H1 (cell line): ENCODE measurements at regions not wholly inside any gene's neighbourhood (a gene's known extent, or its start where the extent isn't known, plus 50 kb on each side); places are given as distances from the start of the nearest gene placed in this dataset.

Source experiments
- CTCF ChIA-PET: fragments of 300-600 bp; sonication (Branson Sonifier 250); formaldehyde crosslinking; loops from one replicate; lab custom pipeline; 2021; ENCODE audit not compliant: partially characterized antibody; lab: Charles Lee
- POLR2A ChIA-PET: fragments of 300-600 bp; sonication (Branson Sonifier 250); formaldehyde crosslinking; loops from one replicate; lab custom pipeline; 2021; ENCODE audit warnings: inconsistent platforms; ENCODE audit not compliant: partially characterized antibody; lab: Charles Lee
- DNase-seq, 2 experiments: peaks; one replicate each; pipeline versions ENCODE4 v3.0.0 to v3.0.0-alpha.2; 2010 to 2022; ENCODE audit warnings: low spot score in 2 of 2, low read depth in 1 of 2, mixed read lengths in 1 of 2
- FAIRE-seq: peaks from 2 replicates; lab custom pipeline; 2011; peaks lifted over from hg19 to GRCh38; lab: Jason Lieb, UNC
- H2AFZ ChIP-seq: 2 replicates; pipeline ENCODE4 v1.8.1; 2012; ENCODE audit warnings: low read length, inconsistent platforms
- H2AK5ac ChIP-seq: 2 replicates; pipeline ENCODE4 v1.6.1; 2013; ENCODE audit warnings: low read depth, low read length
- H2BK120ac ChIP-seq: replicated peaks from 2 replicates; pipeline ENCODE3; 2013; ENCODE audit warnings: low read depth, low read length, inconsistent platforms
- H2BK12ac ChIP-seq: 2 replicates; pipeline ENCODE4 v1.6.1; 2013; ENCODE audit warnings: low read depth, low read length
- H2BK15ac ChIP-seq: 2 replicates; pipeline ENCODE4 v1.6.1; 2013; ENCODE audit warnings: low read length
- H2BK20ac ChIP-seq: 2 replicates; pipeline ENCODE4 v1.6.1; 2013; ENCODE audit warnings: low read length
- H2BK5ac ChIP-seq: 2 replicates; pipeline ENCODE4 v1.6.1; 2013; ENCODE audit warnings: low read depth, low read length
- H3K14ac ChIP-seq: 2 replicates; pipeline ENCODE4 v1.6.1; 2013; ENCODE audit warnings: inconsistent platforms; ENCODE audit not compliant: insufficient read length
- H3K18ac ChIP-seq: 2 replicates; pipeline ENCODE4 v1.6.1; 2013; ENCODE audit warnings: low read length; ENCODE audit errors: extremely low read depth
- H3K23ac ChIP-seq: 2 replicates; pipeline ENCODE4 v1.6.1; 2013; ENCODE audit warnings: inconsistent platforms; ENCODE audit not compliant: insufficient read length
- H3K23me2 ChIP-seq: 2 replicates; pipeline ENCODE4 v1.6.1; 2013; ENCODE audit warnings: low read depth, low read length
- H3K27ac ChIP-seq: 2 replicates; pipeline ENCODE4 v1.6.1; 2011; ENCODE audit warnings: low read depth, low read length, inconsistent platforms
- H3K27me3 ChIP-seq, 4 experiments: replicated peaks in 1 of 4; 1 replicate in 1 of 4; 2 replicates in 3 of 4; pipeline versions ENCODE4 v1.6.1 to v1.8.1; 2011 to 2013; ENCODE audit warnings: low read length in 3 of 4, mild to moderate bottlenecking in 3 of 4, inconsistent platforms in 2 of 4, mixed read lengths in 2 of 4, moderate library complexity in 1 of 4; ENCODE audit not compliant: control insufficient read depth in 3 of 4, insufficient read depth in 3 of 4; ENCODE audit errors: extremely low read depth in 1 of 4
- H3K36me3 ChIP-seq, 4 experiments: 2 replicates each; pipeline versions ENCODE4 v1.6.1 to v1.8.1; 2011 to 2013; ENCODE audit warnings: mild to moderate bottlenecking in 4 of 4, low read length in 3 of 4, moderate library complexity in 2 of 4, control low read depth in 1 of 4, inconsistent platforms in 1 of 4; ENCODE audit not compliant: insufficient read depth in 4 of 4, control insufficient read depth in 2 of 4
- H3K4ac ChIP-seq: replicated peaks from 2 replicates; pipeline ENCODE3; 2013; ENCODE audit warnings: low read length, low read depth, mixed read lengths, inconsistent platforms; ENCODE audit not compliant: insufficient read length
- H3K4me1 ChIP-seq, 4 experiments: replicated peaks in 1 of 4; 1 replicate in 1 of 4; 2 replicates in 3 of 4; pipeline versions ENCODE4 v1.6.1 to v1.8.1; 2011 to 2013; ENCODE audit warnings: low read length in 3 of 4, inconsistent platforms in 2 of 4, mixed read lengths in 1 of 4; ENCODE audit not compliant: insufficient read depth in 4 of 4, control insufficient read depth in 3 of 4
- H3K4me2 ChIP-seq, 2 experiments: 2 replicates each; pipeline versions ENCODE4 v1.6.1 to v1.8.1; 2011 to 2013; ENCODE audit warnings: low read depth in 2 of 2, low read length in 2 of 2, control low read depth in 1 of 2, inconsistent platforms in 1 of 2, mild to moderate bottlenecking in 1 of 2; ENCODE audit not compliant: insufficient read depth in 1 of 2
- H3K4me3 ChIP-seq, 4 experiments: fragments of 200-600, 300-600 bp in 1 of 4; sonication (generic), shearing (Covaris generic), sonication (Bioruptor Twin) in 1 of 4; 2 replicates each; pipeline versions ENCODE4 v1.5.1 to v1.8.1; 2011 to 2016; ENCODE audit warnings: low read length in 4 of 4, low read depth in 3 of 4, control low read depth in 2 of 4, inconsistent platforms in 2 of 4, mild to moderate bottlenecking in 2 of 4, mixed read lengths in 1 of 4, moderate library complexity in 1 of 4; ENCODE audit not compliant: insufficient read depth in 2 of 4; ENCODE audit errors: extremely low read depth in 1 of 4
- H3K56ac ChIP-seq: replicated peaks from 2 replicates; pipeline ENCODE3; 2013; ENCODE audit warnings: low read depth, mild to moderate bottlenecking, mixed read lengths, low read length, inconsistent platforms; ENCODE audit not compliant: insufficient read length
- H3K79me1 ChIP-seq: 2 replicates; pipeline ENCODE4 v1.6.1; 2013; ENCODE audit warnings: low read depth, low read length, control low read depth
- H3K79me2 ChIP-seq, 2 experiments: 2 replicates each; pipeline versions ENCODE4 v1.6.1 to v1.8.1; 2012 to 2013; ENCODE audit warnings: low read length in 2 of 2, mild to moderate bottlenecking in 2 of 2, inconsistent platforms in 1 of 2; ENCODE audit not compliant: insufficient read depth in 2 of 2, control insufficient read depth in 1 of 2
- H3K9ac ChIP-seq, 4 experiments: replicated peaks in 1 of 4; 1 replicate in 1 of 4; 2 replicates in 3 of 4; pipeline versions ENCODE4 v1.6.1 to v1.8.1; 2011 to 2013; ENCODE audit warnings: low read depth in 3 of 4, low read length in 3 of 4, control low read depth in 2 of 4, mild to moderate bottlenecking in 2 of 4, moderate library complexity in 2 of 4, inconsistent platforms in 1 of 4; ENCODE audit errors: extremely low read depth in 1 of 4
- H3K9me3 ChIP-seq, 2 experiments: 2 replicates each; pipeline versions ENCODE4 v1.6.1 to v1.8.1; 2012 to 2013; ENCODE audit warnings: mild to moderate bottlenecking in 2 of 2, moderate library complexity in 2 of 2, control low read depth in 1 of 2, inconsistent platforms in 1 of 2, low read depth in 1 of 2, low read length in 1 of 2, mixed read lengths in 1 of 2; ENCODE audit not compliant: insufficient read depth in 2 of 2
- H4K20me1 ChIP-seq, 2 experiments: replicated peaks in 1 of 2; 2 replicates each; pipeline versions ENCODE3 to v1.8.1; 2011 to 2013; ENCODE audit warnings: inconsistent platforms in 2 of 2, low read length in 2 of 2, mild to moderate bottlenecking in 1 of 2; ENCODE audit not compliant: insufficient read depth in 2 of 2, control insufficient read depth in 1 of 2
- H4K5ac ChIP-seq: 2 replicates; pipeline ENCODE4 v1.6.1; 2013; ENCODE audit warnings: low read length, low read depth, mixed read lengths, inconsistent platforms; ENCODE audit not compliant: insufficient read length
- H4K8ac ChIP-seq: 2 replicates; pipeline ENCODE4 v1.8.0; 2013; ENCODE audit warnings: mild to moderate bottlenecking, moderate library complexity, low read length, inconsistent platforms; ENCODE audit not compliant: insufficient read depth; ENCODE audit errors: extremely low read depth
- H4K91ac ChIP-seq: replicated peaks from 2 replicates; pipeline ENCODE3; 2013; ENCODE audit warnings: low read length, mixed read lengths, inconsistent platforms; ENCODE audit not compliant: insufficient read length
- ASH2L ChIP-seq: fragments of 200-600, 300-600 bp; sonication (generic); IDR thresholded peaks from one replicate; pipeline ENCODE4 v1.7.1; 2017; ENCODE audit warnings: low read length
- BACH1 ChIP-seq: IDR thresholded peaks from 2 replicates; pipeline ENCODE4 v1.6.1; 2012; ENCODE audit warnings: low read length, improper control_type of control experiment
- HDAC2 ChIP-seq, 2 experiments: fragments of 300-600 bp in 1 of 2; sonication (generic) in 1 of 2; IDR thresholded peaks; 2 replicates each; pipeline ENCODE4 v1.6.1; 2011 to 2012; ENCODE audit warnings: low read depth in 2 of 2, low read length in 2 of 2, mild to moderate bottlenecking in 2 of 2, moderate library complexity in 2 of 2, borderline replicate concordance in 1 of 2, inconsistent platforms in 1 of 2
- JUND ChIP-seq: IDR thresholded peaks from 2 replicates; pipeline ENCODE4 v1.6.1; 2011; ENCODE audit warnings: mild to moderate bottlenecking, improper control_type of control experiment, low read length
- KDM4A ChIP-seq: IDR thresholded peaks from one replicate; pipeline ENCODE4 v1.7.1; 2012; ENCODE audit warnings: low read depth, mild to moderate bottlenecking, moderate library complexity, low read length, inconsistent platforms; ENCODE audit not compliant: severe bottlenecking
- NANOG ChIP-seq: IDR thresholded peaks from 2 replicates; pipeline ENCODE4 v1.6.1; 2011; ENCODE audit warnings: low read length, low read depth, mild to moderate bottlenecking, inconsistent platforms; ENCODE audit not compliant: insufficient read depth, poor library complexity, severe bottlenecking
- POLR2A ChIP-seq, 2 experiments: IDR thresholded peaks; 1 replicate in 1 of 2; 2 replicates in 1 of 2; pipeline ENCODE4 v1.6.1; 2011; ENCODE audit warnings: low read depth in 2 of 2, low read length in 2 of 2, mild to moderate bottlenecking in 2 of 2; ENCODE audit errors: control extremely low read depth in 1 of 2
- POLR2AphosphoS5 ChIP-seq: IDR thresholded peaks from 2 replicates; pipeline ENCODE4 v1.6.1; 2011; ENCODE audit warnings: low read depth, low read length
- POU5F1 ChIP-seq: IDR thresholded peaks from 2 replicates; pipeline ENCODE4 v1.6.1; 2011; ENCODE audit warnings: low read depth, mild to moderate bottlenecking, low read length, moderate library complexity
- RAD21 ChIP-seq, 2 experiments: IDR thresholded peaks in 1 of 2; conservative IDR thresholded peaks in 1 of 2; 2 replicates each; pipeline ENCODE4 v1.6.1; 2011; ENCODE audit warnings: low read depth in 2 of 2, low read length in 2 of 2, improper control_type of control experiment in 1 of 2, inconsistent platforms in 1 of 2, mild to moderate bottlenecking in 1 of 2, moderate library complexity in 1 of 2
- RNF2 ChIP-seq: fragments of 200-900, 300-1000 bp; sonication (generic); IDR thresholded peaks from 2 replicates; pipeline ENCODE4 v1.7.1; 2016; ENCODE audit warnings: borderline replicate concordance, low read depth, mild to moderate bottlenecking, antibody characterized with exemption, low read length; ENCODE audit not compliant: poor library complexity, severe bottlenecking; ENCODE audit errors: missing control alignments
- TEAD4 ChIP-seq: IDR thresholded peaks from 2 replicates; pipeline ENCODE4 v1.6.1; 2012; ENCODE audit warnings: low read depth, low read length, inconsistent platforms, mixed read lengths
- WGBS, 2 experiments: shearing (Covaris generic) in 1 of 2; methylation state at CpG; one replicate each; pipeline versions ENCODE4 v1.1.6 to v1.1.7; 2013 to 2015; ENCODE audit warnings: low lambda C conversion rate in 2 of 2, mixed read lengths in 2 of 2, inconsistent platforms in 1 of 2, low coverage in 1 of 2, missing lambda C conversion rate in 1 of 2; ENCODE audit not compliant: insufficient replicate concordance in 2 of 2, insufficient coverage in 1 of 2, insufficient read length in 1 of 2; ENCODE audit errors: extremely low coverage in 1 of 2, missing lambda C conversion rate in 1 of 2; 5-methylcytosine and 5-hydroxymethylcytosine counted together

GRCh38 chr10:4081685-4082111, 296.7 kb upstream of the KLF6 start:
- Histone ChIP-seq H3K18ac (no peak overlapping the region), H3K56ac (no peak overlapping the region), H2AFZ (no peak overlapping the region), H3K9me3 (no peaks in the 10 kb centered on the region), H2BK12ac (no peak overlapping the region), H3K23me2 (no peaks in the 10 kb centered on the region), H3K4me1 (peaks cover 0 to 3% (median 2%) of the 10 kb centered on the region in 4 experiments; a peak in 2 of 7 replicates), H2AK5ac (no peak overlapping the region), H4K8ac (no peak overlapping the region), H3K9ac (no peak overlapping the region), H2BK20ac (no peak overlapping the region), H2BK15ac (no peak overlapping the region), H3K4me3 (no peak overlapping the region), H3K14ac (no peak overlapping the region), H2BK120ac (no peak overlapping the region), H3K36me3 (no peaks in the 10 kb centered on the region), H3K79me1 (no peaks in the 10 kb centered on the region), H3K27me3 (no peaks in the 10 kb centered on the region), H3K27ac (no peak overlapping the region), H4K91ac (no peak overlapping the region), H3K4ac (no peak overlapping the region), H3K23ac (no peak overlapping the region), H3K79me2 (no peaks in the 10 kb centered on the region), H3K4me2 (no peak overlapping the region), H2BK5ac (no peak overlapping the region), H4K20me1 (no peaks in the 10 kb centered on the region), H4K5ac (no peak overlapping the region)
- POLR2A ChIA-PET = no interaction called here
- CTCF ChIA-PET = no interaction called here
- 95% methylated on average over 5 of the region's 5 CpGs; no CpG with 5 or more reads in 1 of the 2 experiments for WGBS, 2 experiments
- DNase-seq (no peak), FAIRE-seq (no peak)
- TF ChIP-seq NANOG (no peak), TEAD4 (no peak), BACH1 (no peak), JUND (no peak), RAD21 (IDR thresholded peaks at IDR 0.05 in 1 of 2, conservative IDR thresholded peaks at IDR 0.05 in 1 of 2; ENCODE audit: low read depth in 2 of 2, low read length in 2 of 2) (no peak), KDM4A (no peak), ASH2L (no peak), HDAC2 (IDR thresholded peaks at IDR 0.05; ENCODE audit: borderline replicate concordance in 1 of 2, low read depth in 2 of 2, low read length in 2 of 2) (no peak), POLR2AphosphoS5 (no peak), POU5F1 (no peak), RNF2 (no peak), POLR2A (IDR thresholded peaks at IDR 0.05; ENCODE audit: control extremely low read depth in 1 of 2, low read depth in 2 of 2, low read length in 2 of 2) (no peak)
